ENCODE measurements at regions not wholly inside any gene's neighbourhood (a gene's known extent, or its start where the extent isn't known, plus 50 kb on each side); places are given as distances from the start of the nearest gene placed in this dataset.

- no peak for DNase-seq (ENCODE audit: low read depth in 2 of 2)
Observed at GRCh38 chr21:28234326-28234725, 758.4 kb downstream of the LTN1 start.

DNA sequence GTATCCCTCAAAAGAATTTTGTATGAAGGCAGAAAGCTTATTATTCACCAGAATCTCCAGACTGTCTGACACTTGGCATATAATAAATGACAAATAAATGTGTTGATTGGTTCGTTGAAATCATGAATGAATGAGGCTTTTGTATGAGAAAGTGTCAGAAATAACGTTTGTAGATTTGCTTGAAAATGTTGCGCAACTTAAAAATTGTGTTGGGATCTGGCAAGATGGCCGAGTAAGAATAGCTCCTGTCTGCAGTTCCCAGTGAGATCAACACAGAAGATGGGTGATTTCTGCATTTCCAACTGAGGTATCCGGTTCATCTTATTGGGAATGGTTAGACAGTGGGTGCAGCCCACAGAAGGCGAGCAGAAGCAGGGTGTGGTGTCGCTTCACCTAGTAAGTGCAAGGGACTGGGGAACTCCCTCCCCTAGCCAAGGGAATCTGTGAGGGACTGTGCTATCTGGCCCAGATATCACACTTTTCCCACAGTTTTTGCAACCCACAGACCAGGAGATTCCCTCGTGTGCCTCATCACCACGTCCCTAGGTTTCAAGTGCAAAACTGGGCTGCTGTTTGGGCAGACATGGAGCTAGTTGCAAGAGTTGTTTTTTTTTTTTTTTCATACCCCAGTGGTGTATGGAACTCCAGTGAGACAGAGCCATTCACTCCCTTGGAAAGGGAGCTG, 759.0 kb downstream of the LTN1 start:
- no peak for DNase-seq (ENCODE audit: low read depth in 2 of 2)

DNA sequence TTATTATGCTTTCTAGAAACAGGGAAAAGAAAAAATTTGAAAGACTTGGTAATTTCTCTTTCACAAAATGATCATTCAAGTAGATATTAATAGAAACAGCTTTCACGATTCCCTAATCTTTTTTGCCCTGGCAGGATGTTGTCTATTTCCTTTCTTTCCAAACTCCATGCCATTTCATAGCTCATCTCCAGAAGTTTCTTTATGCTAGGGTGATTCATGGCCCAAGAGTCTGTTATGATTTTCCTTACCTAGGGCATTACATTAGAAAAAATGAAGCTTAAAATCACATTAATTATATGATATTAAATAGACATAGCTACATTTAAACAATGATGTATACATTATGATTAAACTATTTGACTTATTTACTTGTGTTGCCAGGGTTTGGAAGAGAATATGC, 762.1 kb downstream of the LTN1 start:
- DNase-seq (ENCODE audit: low read depth in 2 of 2), result no peak

DNA sequence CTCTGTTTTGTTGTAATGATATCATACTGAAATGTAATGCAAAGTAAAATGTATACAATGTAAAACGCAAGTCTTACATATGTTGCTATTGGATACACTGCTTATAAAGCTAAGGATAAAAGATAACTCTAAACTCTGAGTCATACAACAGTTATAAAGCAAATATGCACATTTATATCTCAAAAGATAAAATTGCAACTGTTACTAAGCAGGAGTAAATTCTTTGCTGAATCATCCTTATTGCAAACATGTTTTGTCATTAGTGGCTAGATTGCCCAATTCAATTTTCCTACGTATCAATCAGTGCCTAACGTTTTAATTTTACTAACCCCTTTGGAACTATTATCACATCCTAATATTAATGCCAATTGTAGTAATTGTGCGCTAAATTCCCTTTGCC, 762.9 kb downstream of the LTN1 start:
- DNase-seq (ENCODE audit: low read depth in 2 of 2), result no peak

DNA sequence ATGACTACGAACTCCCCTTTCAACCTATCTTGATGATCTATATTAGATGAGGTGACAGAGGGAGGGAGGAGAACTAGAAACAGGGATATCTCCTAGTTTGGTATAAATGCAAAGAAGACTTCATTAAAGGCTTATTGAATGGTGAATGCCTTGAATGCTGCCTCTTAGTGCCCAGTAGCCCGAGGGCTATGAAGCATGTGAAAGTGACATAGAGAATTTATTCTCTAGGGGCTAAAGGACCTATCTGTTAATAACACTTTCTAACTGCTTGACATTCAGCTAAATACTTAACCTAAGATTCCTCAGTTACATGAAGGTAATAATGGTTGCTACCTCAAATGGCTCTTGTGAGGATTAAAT, 764.1 kb downstream of the LTN1 start:
- no peak for DNase-seq (ENCODE audit: low read depth in 2 of 2)

DNA sequence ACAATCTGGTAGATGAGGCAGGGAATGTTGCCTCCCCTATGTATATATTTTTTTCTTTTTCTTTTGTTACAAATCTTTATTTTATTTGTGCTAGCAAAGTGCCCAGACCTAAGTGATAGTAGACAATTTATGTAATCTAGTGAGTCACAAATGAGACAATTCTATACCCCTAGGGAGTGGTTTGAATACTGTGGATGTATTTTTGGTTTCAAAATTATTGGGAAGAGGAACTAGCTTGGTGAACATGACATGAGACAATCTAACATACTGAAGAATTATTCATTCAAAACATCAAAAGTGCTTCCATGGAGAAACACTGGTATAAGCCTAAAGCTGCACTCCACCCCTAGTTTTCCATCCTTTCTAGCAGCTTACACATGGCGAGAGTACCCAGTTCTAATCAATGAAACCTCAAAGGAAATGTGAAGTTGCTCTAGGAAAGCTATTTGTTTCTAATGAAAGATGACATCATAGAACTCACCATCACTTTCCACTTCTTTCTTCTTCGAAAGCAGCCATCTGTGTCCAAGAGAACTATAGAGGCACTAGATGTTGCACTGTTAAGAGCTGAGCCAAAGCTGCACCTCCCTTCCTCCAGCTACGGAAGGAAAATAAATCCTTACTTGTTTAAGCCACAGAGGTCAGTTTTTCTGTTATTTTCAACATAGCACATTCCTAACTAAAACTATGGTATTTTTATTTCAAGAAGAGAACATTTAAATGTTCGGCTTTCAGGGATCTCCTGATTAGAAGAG, 764.6 kb downstream of the LTN1 start:
- DNase-seq (ENCODE audit: low read depth in 2 of 2), result no peak

DNA sequence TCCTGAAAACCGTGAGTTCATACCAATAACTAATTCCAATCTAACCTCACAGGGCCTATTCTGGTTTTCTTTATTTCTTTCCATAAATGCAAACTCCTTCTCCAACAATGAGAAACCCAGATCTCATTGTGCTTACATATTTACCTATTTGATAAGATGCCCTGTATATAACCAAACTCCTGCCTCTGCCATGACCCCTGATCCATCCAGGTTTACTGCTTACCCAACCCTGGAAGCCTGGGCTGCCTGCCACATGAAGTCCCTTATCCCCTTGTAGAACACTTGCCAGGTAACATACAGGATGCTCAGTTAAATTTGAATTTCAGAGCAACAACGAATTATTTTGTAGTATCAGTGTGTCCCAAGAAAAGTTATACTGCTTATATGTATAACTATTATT, 766.1 kb downstream of the LTN1 start:
- DNase-seq (ENCODE audit: low read depth in 2 of 2), result no peak

GRCh38 chr21:28224191-28224726, 768.4 kb downstream of the LTN1 start:
- no peak for DNase-seq (ENCODE audit: low read depth in 2 of 2)

- DNase-seq (ENCODE audit: low read depth in 2 of 2), result no peak
Observed at GRCh38 chr21:28221984-28222383, 770.7 kb downstream of the LTN1 start.

DNA sequence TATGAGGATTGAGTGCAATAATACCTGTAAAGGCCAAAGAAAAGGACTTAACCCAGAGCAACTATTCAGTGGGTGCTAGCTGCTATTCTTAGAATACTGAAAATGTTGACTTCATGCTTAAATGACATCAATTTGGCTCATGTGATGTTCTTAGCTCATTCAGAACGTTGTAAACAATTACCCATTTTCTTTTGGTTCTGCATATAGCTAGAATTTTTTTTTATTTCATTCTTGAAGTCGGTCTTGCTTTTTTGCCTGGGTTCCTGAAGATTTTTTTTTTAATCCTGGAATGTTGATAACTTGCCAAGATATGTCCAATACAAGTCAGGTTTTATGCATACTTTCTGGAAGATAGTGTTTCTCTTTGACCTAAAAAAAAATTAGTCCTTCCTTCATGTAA, 772.0 kb downstream of the LTN1 start:
- no peak for DNase-seq (ENCODE audit: low read depth in 2 of 2)

DNA sequence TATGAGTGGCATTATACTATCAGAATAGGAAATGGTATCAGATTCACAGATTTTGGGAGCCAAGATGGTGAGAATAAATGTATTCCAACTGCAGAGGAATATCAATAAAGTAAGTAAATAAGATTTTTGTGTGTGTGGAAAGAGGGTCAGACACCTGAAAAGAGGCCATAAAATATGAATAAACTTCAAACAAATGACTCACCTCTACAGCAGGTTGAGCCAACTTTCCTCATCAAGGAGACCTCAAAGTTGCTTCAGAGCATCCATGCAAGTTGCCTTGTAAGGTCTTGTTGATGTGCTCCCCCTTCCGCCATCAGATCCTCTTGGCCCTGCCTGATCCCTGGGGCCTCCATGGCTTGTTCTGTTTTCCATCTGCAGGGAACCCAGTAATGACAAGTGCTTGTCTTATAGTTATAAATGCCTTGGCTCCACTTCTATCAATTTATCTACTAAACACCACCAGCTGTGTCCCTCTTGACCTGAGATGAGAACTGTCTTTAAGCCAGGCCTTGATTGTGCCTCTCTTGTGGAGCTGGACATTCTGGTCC, 775.6 kb downstream of the LTN1 start:
- DNase-seq (ENCODE audit: low read depth in 2 of 2), result no peak

GRCh38 chr21:28215214-28215954, 777.3 kb downstream of the LTN1 start:
- DNase-seq (ENCODE audit: low read depth in 2 of 2), result no peak

DNA sequence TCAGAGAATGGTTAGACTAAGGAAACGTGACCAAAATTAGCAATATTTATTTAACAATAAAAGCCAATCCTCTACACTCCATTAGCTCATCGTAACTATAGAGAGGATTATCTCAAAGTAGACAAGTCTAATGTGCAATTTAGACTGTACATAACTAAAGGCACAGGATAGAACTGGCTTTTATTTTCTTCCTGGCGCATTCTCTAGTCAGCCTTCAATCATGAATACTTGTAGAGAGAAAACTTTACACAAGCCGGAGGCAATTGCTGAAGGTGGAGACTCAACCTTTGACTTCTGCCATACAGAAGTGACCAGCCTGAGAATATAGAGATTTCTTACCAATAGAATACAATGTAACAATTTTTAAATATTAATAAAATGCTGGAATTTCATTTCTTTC, 777.9 kb downstream of the LTN1 start:
- DNase-seq (ENCODE audit: low read depth in 2 of 2), result no peak

- DNase-seq (ENCODE audit: low read depth in 2 of 2), result no peak
Observed at GRCh38 chr21:28213261-28213660, 779.4 kb downstream of the LTN1 start.

- DNase-seq (ENCODE audit: low read depth in 2 of 2), result no peak
Observed at GRCh38 chr21:28212061-28212460, 780.6 kb downstream of the LTN1 start.

DNA sequence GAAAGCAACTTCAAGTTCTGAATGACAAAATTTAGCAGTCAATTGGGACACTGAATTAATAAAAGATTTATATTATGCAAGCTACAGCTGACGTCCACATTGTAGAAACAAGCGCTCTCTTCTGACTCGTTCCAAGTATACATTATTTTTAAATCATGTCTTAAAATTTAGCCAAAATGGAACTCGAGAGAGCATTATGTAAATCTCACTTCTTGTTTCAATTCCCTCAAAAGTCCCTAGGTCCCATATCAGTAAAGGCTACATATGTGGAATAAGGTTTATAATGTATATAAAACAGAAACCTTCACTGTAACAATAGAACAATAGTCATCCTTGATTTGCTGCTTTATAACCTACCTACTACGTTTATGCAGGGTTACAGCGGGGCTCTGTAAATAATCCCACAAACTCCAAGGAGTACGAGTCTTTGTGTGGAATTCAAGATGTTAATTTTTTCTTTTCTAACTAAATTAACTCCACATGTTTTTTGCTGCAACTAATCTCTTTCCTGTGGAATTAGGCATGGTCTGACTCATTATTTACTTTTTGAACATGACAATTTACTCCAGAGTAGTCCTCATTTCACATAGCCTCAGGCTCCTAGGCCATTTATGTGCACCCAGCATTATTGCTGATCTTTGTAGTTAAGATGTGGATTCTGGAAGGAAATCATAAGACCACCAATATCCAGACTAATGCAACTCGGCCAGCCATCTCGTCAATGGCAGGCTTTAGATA, 785.1 kb downstream of the LTN1 start:
- no peak for DNase-seq (ENCODE audit: low read depth in 2 of 2)

DNA sequence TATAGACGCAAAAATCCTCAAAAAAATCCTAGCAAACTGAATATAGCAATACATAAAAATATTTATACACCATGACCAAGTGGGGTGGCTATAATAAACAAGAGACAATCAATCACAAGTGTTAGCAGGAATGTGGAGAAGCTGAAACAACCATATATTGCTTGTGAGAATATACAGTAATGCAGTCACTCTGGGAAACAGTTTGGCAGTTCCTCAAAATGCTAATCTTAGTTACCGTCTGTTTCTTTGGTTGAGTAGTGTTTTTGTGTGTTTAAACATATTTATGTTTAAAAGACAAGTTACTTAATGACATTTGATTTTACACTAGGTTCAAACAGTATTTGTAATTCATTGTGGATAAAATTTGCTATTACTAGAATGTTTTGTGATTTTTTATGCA, 792.0 kb downstream of the LTN1 start:
- DNase-seq (ENCODE audit: low read depth in 2 of 2), result no peak

DNA sequence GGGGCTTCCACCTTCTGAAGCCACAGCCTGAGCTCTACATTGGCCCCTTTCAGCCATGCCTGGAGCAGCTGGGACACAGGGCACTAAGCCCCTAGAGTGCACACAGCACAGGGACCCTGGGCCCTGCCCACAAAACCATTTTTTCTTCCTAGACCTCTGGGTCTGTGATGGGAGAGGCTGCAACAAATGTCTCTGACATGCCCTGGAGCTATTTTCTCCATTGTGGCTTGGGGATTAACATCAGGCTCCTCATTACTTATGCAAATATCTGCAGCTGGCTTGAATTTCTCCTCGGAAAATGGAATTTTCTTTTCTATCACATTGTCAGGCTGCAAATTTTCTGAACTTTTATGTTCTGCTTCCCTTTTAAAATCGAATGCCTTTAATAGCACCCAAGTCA, 795.7 kb downstream of the LTN1 start:
- no peak for DNase-seq (ENCODE audit: low read depth in 2 of 2)

DNA sequence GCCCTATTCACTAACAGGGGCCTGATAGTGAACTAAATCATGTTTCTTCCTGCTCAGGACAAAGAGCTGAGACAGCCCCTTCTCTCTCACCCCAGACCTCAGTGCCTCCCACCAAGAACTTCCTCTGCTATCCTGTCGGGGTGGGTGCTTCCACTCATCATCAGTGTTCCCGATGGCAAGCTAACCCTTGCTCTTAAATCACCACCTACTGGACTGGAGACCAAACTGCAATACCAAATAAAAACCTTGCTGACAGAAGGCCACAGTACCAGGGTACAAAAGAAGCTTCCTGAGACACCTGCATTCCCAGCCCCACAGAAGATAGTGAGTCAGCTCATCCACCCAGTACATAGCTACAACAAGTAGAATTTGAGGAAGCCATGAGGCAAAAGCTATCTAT, 799.5 kb downstream of the LTN1 start:
- no peak for DNase-seq (ENCODE audit: low read depth in 2 of 2)

- no peak for DNase-seq (ENCODE audit: low read depth in 2 of 2)
Observed at GRCh38 chr21:28186604-28187003, 806.1 kb downstream of the LTN1 start.

DNA sequence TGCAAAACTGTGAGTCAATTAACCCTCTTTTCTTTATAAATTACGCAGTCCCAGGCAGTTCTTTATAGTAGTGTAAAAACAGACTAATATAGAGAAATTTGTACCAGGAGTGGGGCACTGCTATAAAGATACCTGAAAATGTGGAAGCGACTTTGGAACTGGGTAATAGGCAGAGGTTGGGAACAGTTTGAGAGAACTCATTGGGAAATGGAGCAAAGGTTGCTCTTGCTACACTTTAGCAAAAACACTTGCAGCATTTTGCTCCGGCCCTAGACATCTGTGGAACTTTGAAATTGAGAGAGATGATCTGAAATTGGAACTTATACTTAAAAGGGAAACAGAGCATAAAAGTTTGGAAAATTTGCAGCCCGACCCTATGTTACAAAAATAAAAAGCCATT, 810.9 kb downstream of the LTN1 start:
- DNase-seq (ENCODE audit: low read depth in 2 of 2), result no peak

- no peak for DNase-seq (ENCODE audit: low read depth in 2 of 2)
Observed at GRCh38 chr21:28179136-28179535, 813.5 kb downstream of the LTN1 start.

Measured in stimulated activated CD8-positive, alpha-beta memory T cell treated with anti-CD3 and anti-CD28 coated beads, Interleukin-15, amount 100 ng/mL, for 48 hours (primary cell).